H9 (cell line): ENCODE measurements at regions not wholly inside any gene's neighbourhood (a gene's known extent, or its start where the extent isn't known, plus 50 kb on each side); places are given as distances from the start of the nearest gene placed in this dataset.

Experiments used
- DNase-seq: peaks from one replicate; pipeline ENCODE4 v3.0.0-alpha.2; 2017
- H2AFZ ChIP-seq: one replicate; pipeline ENCODE4 v1.6.1; 2013; ENCODE audit warnings: mild to moderate bottlenecking, low read length, control low read depth, moderate library complexity
- H2AK5ac ChIP-seq: 2 replicates; pipeline ENCODE4 v1.6.1; 2013; ENCODE audit warnings: low read length, control low read depth, mixed read lengths; ENCODE audit not compliant: insufficient read length
- H2BK120ac ChIP-seq: one replicate; pipeline ENCODE4 v1.6.1; 2013; ENCODE audit warnings: low read depth, mild to moderate bottlenecking, low read length, control low read depth, inconsistent platforms; ENCODE audit not compliant: poor library complexity, severe bottlenecking
- H2BK12ac ChIP-seq: 2 replicates; pipeline ENCODE4 v1.6.1; 2013; ENCODE audit warnings: low read length, control low read depth, mixed read lengths, low read depth; ENCODE audit not compliant: insufficient read length
- H2BK15ac ChIP-seq: 2 replicates; pipeline ENCODE4 v1.6.1; 2013; ENCODE audit warnings: low read depth, low read length, control low read depth
- H2BK20ac ChIP-seq: one replicate; pipeline ENCODE4 v1.6.1; 2013; ENCODE audit warnings: low read depth, mild to moderate bottlenecking, low read length, control low read depth, inconsistent platforms; ENCODE audit not compliant: poor library complexity, severe bottlenecking
- H2BK5ac ChIP-seq: 2 replicates; pipeline ENCODE4 v1.6.1; 2013; ENCODE audit warnings: low read length, control low read depth, mixed read lengths; ENCODE audit not compliant: insufficient read length
- H3K14ac ChIP-seq: 2 replicates; pipeline ENCODE4 v1.6.1; 2013; ENCODE audit warnings: low read length, control low read depth; ENCODE audit not compliant: insufficient read depth
- H3K18ac ChIP-seq: 2 replicates; pipeline ENCODE4 v1.6.1; 2013; ENCODE audit warnings: low read depth, mild to moderate bottlenecking, mixed read lengths, low read length, control low read depth; ENCODE audit not compliant: insufficient read length
- H3K23ac ChIP-seq: 2 replicates; pipeline ENCODE4 v1.6.1; 2013; ENCODE audit warnings: low read length, control low read depth, mixed read lengths, low read depth; ENCODE audit not compliant: insufficient read length
- H3K23me2 ChIP-seq: 2 replicates; pipeline ENCODE4 v1.6.1; 2013; ENCODE audit warnings: low read depth, mild to moderate bottlenecking, mixed read lengths, low read length, control low read depth; ENCODE audit not compliant: insufficient read length, poor library complexity, severe bottlenecking
- H3K27ac ChIP-seq: 2 replicates; pipeline ENCODE4 v1.5.1; 2013; ENCODE audit warnings: low read length, control low read depth, mixed read lengths, low read depth; ENCODE audit not compliant: insufficient read length
- H3K27me3 ChIP-seq: 2 replicates; pipeline ENCODE4 v1.6.1; 2013; ENCODE audit warnings: low read length, control low read depth, inconsistent platforms; ENCODE audit not compliant: insufficient read depth
- H3K4ac ChIP-seq: 2 replicates; pipeline ENCODE4 v1.6.1; 2013; ENCODE audit warnings: low read depth, mild to moderate bottlenecking, control low read depth, inconsistent platforms, low read length, moderate library complexity
- H3K4me1 ChIP-seq: 2 replicates; pipeline ENCODE4 v1.6.1; 2013; ENCODE audit warnings: low read length, control low read depth, inconsistent platforms; ENCODE audit not compliant: insufficient read depth
- H3K4me2 ChIP-seq: 2 replicates; pipeline ENCODE4 v1.6.1; 2013; ENCODE audit warnings: low read length, control low read depth, mixed read lengths; ENCODE audit not compliant: insufficient read length, insufficient read depth
- H3K56ac ChIP-seq: 2 replicates; pipeline ENCODE4 v1.6.1; 2013; ENCODE audit warnings: low read depth, mild to moderate bottlenecking, mixed read lengths, low read length, control low read depth; ENCODE audit not compliant: insufficient read length
- H3K79me1 ChIP-seq: 2 replicates; pipeline ENCODE4 v1.6.1; 2013; ENCODE audit warnings: low read depth, mild to moderate bottlenecking, moderate library complexity, low read length, control low read depth, inconsistent platforms; ENCODE audit not compliant: insufficient read depth, poor library complexity, severe bottlenecking
- H3K79me2 ChIP-seq: 2 replicates; pipeline ENCODE4 v1.6.1; 2013; ENCODE audit warnings: low read length, control low read depth, inconsistent platforms; ENCODE audit not compliant: insufficient read depth
- H3K9ac ChIP-seq: 2 replicates; pipeline ENCODE4 v1.6.1; 2013; ENCODE audit warnings: low read length, control low read depth, mixed read lengths; ENCODE audit not compliant: insufficient read length; ENCODE audit errors: extremely low read depth
- H3K9me3 ChIP-seq: one replicate; pipeline ENCODE4 v1.6.1; 2013; ENCODE audit warnings: low read depth, low read length, inconsistent platforms; ENCODE audit not compliant: control insufficient read depth
- H3T11ph ChIP-seq: one replicate; pipeline ENCODE4 v1.6.1; 2013; ENCODE audit warnings: mild to moderate bottlenecking, low read length, control low read depth, inconsistent platforms
- H4K20me1 ChIP-seq: one replicate; pipeline ENCODE4 v1.6.1; 2013; ENCODE audit not compliant: control insufficient read depth, insufficient read length, insufficient read depth
- H4K5ac ChIP-seq: 2 replicates; pipeline ENCODE4 v1.6.1; 2013; ENCODE audit warnings: low read depth, mild to moderate bottlenecking, mixed read lengths, low read length, control low read depth; ENCODE audit not compliant: insufficient read length
- H4K8ac ChIP-seq: replicated peaks from 2 replicates; pipeline ENCODE4 v1.6.1; 2013; ENCODE audit warnings: low read length, control low read depth, mixed read lengths, low read depth; ENCODE audit not compliant: insufficient read length
- H4K91ac ChIP-seq: 2 replicates; pipeline ENCODE4 v1.6.1; 2013; ENCODE audit warnings: low read depth, mild to moderate bottlenecking, moderate library complexity, mixed read lengths, low read length, control low read depth; ENCODE audit not compliant: insufficient read length
- H3K27ac Mint-ChIP-seq, 3 experiments: 2 replicates in 2 of 3; 3 replicates in 1 of 3; pipeline ENCODE4 v1.8.0; 2020 to 2021; ENCODE audit warnings: mixed read lengths in 3 of 3, mild to moderate bottlenecking in 1 of 3, moderate library complexity in 1 of 3
- H3K27me3 Mint-ChIP-seq: 2 replicates; pipeline ENCODE4 v1.8.0; 2021; ENCODE audit warnings: low read depth, mild to moderate bottlenecking, moderate library complexity, mixed read lengths
- H3K36me3 Mint-ChIP-seq, 3 experiments: 2 replicates in 2 of 3; 3 replicates in 1 of 3; pipeline ENCODE4 v1.8.0; 2020 to 2021; ENCODE audit warnings: low read depth in 3 of 3, mixed read lengths in 3 of 3; ENCODE audit not compliant: insufficient read depth in 1 of 3
- H3K4me1 Mint-ChIP-seq, 2 experiments: 2 replicates each; pipeline ENCODE4 v1.8.0; 2020; ENCODE audit warnings: mixed read lengths in 2 of 2
- H3K4me3 Mint-ChIP-seq, 2 experiments: 2 replicates in 1 of 2; 3 replicates in 1 of 2; pipeline ENCODE4 v1.8.0; 2020 to 2021; ENCODE audit warnings: mild to moderate bottlenecking in 2 of 2, mixed read lengths in 2 of 2, moderate library complexity in 1 of 2
- H3K9me3 Mint-ChIP-seq, 2 experiments: 2 replicates in 1 of 2; 3 replicates in 1 of 2; pipeline ENCODE4 v1.8.0; 2020; ENCODE audit warnings: mild to moderate bottlenecking in 2 of 2, mixed read lengths in 2 of 2, moderate library complexity in 1 of 2
- CTCF ChIP-seq: fragments of 200-600 bp; sonication (generic); conservative IDR thresholded peaks from 3 replicates; pipeline ENCODE4 v1.8.0; 2021; ENCODE audit warnings: antibody characterized with exemption, mild to moderate bottlenecking
- WGBS: extraction: QIAGEN DNeasy Blood & Tissue Kit; methylation state at CpG from one replicate; pipeline ENCODE4 v1.1.7; 2013; ENCODE audit warnings: missing lambda C conversion rate, low lambda C conversion rate, mixed read lengths; ENCODE audit not compliant: insufficient read length; ENCODE audit errors: extremely low coverage; 5-methylcytosine and 5-hydroxymethylcytosine counted together

DNA sequence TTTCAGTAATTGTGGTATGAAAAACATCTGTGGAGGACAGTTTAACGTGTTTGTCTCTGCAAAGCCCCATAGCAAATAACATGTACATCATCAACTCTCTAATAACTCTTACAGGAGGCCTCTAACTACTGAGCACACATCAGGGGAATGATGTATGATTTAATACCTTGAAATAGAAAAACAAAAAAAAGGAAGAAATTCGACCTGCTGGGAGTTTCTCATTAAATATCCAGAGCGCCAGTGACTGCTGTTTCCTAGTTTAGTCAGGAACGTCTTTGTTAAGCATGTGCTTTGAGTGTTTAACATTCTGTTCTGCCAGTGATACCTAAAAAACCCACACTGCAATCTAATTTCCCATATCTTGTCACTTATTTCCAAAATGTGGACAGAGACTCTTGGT, 235.4 kb downstream of the PCDH20 start:
- no peak overlapping the region for H2BK5ac ChIP-seq
- no peak overlapping the region for H4K8ac ChIP-seq
- no peak overlapping the region for H2BK20ac ChIP-seq
- no peak overlapping the region for H2AFZ ChIP-seq
- H3K18ac ChIP-seq = no peak overlapping the region
- no peak overlapping the region for H3K4ac ChIP-seq
- Mint-ChIP-seq H3K9me3 (peaks cover 2 to 5% of the 10 kb centered on the region in 2 experiments; a peak in 2 of 5 replicates), H3K27me3 (no peaks in the 10 kb centered on the region), H3K4me3 (no peak overlapping the region), H3K4me1 (peaks cover 54 to 60% of the 10 kb centered on the region in 2 experiments), H3K36me3 (peaks cover 0 to 5% (median 5%) of the 10 kb centered on the region in 3 experiments; a peak in 2 of 7 replicates), H3K27ac (peak overlapping the region; percentile 7 to 91 (median 74); a peak in 5 of 7 replicates)
- H4K20me1 ChIP-seq = no peaks in the 10 kb centered on the region
- no peak overlapping the region for H3T11ph ChIP-seq
- no peak for TF ChIP-seq CTCF
- no peak overlapping the region for H3K14ac ChIP-seq
- no peaks in the 10 kb centered on the region for H3K79me2 ChIP-seq
- no peak overlapping the region for H3K9ac ChIP-seq
- no peak overlapping the region for H3K56ac ChIP-seq
- no peaks in the 10 kb centered on the region for H3K9me3 ChIP-seq
- no peaks in the 10 kb centered on the region for H3K27me3 ChIP-seq
- H2BK15ac ChIP-seq = no peak overlapping the region
- no peaks in the 10 kb centered on the region for H3K23me2 ChIP-seq
- no peaks in the 10 kb centered on the region; the same call in 1 of the 2 replicates for H3K4me1 ChIP-seq
- no peak overlapping the region for H2BK12ac ChIP-seq
- no peak overlapping the region for H3K4me2 ChIP-seq
- H3K23ac ChIP-seq = no peak overlapping the region
- H2BK120ac ChIP-seq = no peak overlapping the region
- no peak overlapping the region for H2AK5ac ChIP-seq
- DNase-seq = no peak
- no peak overlapping the region for H4K5ac ChIP-seq
- no peak overlapping the region for H4K91ac ChIP-seq
- WGBS = no CpG with 5 or more reads among the region's 4 CpGs
- H3K79me1 ChIP-seq = no peaks in the 10 kb centered on the region
- H3K27ac ChIP-seq = peak overlapping the region; percentile 37
